Activated CD4-positive, alpha-beta T cell treated with anti-CD3 and anti-CD28 coated beads for 36 hours (primary cell): ENCODE measurements at regions not wholly inside any gene's neighbourhood (a gene's known extent, or its start where the extent isn't known, plus 50 kb on each side); places are given as distances from the start of the nearest gene placed in this dataset.

Experiments used
- ATAC-seq: fragments of 200-7000 bp; cut with Tn5 transposase; one replicate; pipeline ENCODE4 v1.10.0; 2021; ENCODE audit warnings: mild to moderate bottlenecking, moderate library complexity
- CTCF ChIA-PET: fragments of 350-600 bp; sonication (Branson Sonifier 250); formaldehyde crosslinking; loops from one replicate; lab custom pipeline; 2021; ENCODE audit warnings: antibody characterized with exemption; lab: Charles Lee
- POLR2A ChIA-PET: fragments of 350-600 bp; sonication (Branson Sonifier 250); formaldehyde crosslinking; loops from one replicate; lab custom pipeline; 2021; ENCODE audit warnings: antibody characterized with exemption, inconsistent platforms; lab: Charles Lee
- DNase-seq: peaks from one replicate; pipeline ENCODE4 v3.0.0-alpha.2; 2020
- H3K27ac Mint-ChIP-seq: one replicate; pipeline ENCODE4 v1.8.0; 2021; ENCODE audit warnings: mixed read lengths
- H3K27me3 Mint-ChIP-seq: one replicate; pipeline ENCODE4 v1.8.0; 2021; ENCODE audit warnings: mixed read lengths
- H3K36me3 Mint-ChIP-seq: one replicate; pipeline ENCODE4 v1.8.0; 2021; ENCODE audit warnings: low read depth, mixed read lengths
- H3K4me1 Mint-ChIP-seq: one replicate; pipeline ENCODE4 v1.8.0; 2021; ENCODE audit warnings: mixed read lengths
- H3K4me3 Mint-ChIP-seq: one replicate; pipeline ENCODE4 v1.8.0; 2021; ENCODE audit warnings: mild to moderate bottlenecking, moderate library complexity, mixed read lengths
- H3K9me3 Mint-ChIP-seq: one replicate; pipeline ENCODE4 v1.8.0; 2021; ENCODE audit warnings: low read depth, mixed read lengths
- intact Hi-C, 2 experiments: fragments of 100-400 bp; cut with DNase I in 1 of 2; cut with micrococcal nuclease in 1 of 2; formaldehyde crosslinking; loops; one replicate each; pipeline versions ENCODE4 v1.14.2 to v1.15.1; 2022 to 2024; cut with DNase I, micrococcal nuclease

DNA sequence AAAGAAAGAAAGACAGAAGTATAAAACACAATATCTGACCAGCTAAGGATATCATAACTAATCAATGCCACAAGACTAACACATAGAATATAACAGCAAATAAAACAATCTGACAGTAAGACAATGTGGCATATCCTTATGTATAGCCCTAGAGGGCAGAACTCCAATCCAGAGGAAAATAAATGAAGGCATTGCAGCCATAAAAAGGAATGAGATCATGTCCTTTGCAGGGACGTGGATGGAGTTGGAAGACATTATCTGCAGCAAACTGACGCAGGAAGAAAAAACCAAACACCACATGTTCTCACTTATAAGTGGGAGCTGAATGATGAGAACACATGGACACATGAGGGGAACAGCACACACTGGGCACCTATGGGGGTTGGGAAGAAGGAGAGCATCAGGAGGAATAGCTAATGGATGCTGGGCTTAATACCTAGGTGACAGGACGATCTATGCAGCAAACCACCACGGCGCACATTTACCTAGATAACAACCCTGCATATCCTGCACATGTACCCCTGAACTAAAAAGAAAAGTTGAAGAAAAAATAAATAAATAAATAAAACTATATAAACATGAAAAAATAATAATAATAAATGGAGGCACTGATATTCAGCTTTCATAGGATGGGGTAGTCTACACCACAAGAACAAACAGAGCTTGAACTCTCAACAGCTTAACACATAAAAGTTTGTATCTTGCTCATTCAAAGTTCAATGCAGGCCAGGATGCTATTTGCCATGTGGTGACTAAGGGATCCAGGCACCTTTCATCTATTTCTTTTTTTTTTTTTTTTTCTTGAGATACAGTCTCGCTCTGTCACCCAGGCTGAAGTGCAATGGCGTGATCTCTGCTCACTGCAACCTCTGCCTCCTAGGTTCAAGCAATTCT, 66.1 kb upstream of the KAT6B start:
- Mint-ChIP-seq H3K9me3 (no peaks in the 10 kb centered on the region), H3K27ac (no peak overlapping the region), H3K4me1 (no peaks in the 10 kb centered on the region), H3K36me3 (no peaks in the 10 kb centered on the region), H3K27me3 (no peaks in the 10 kb centered on the region), H3K4me3 (no peak overlapping the region)
- intact Hi-C loops = no loop called here
- ATAC-seq (no peak), DNase-seq (no peak)
- ChIA-PET POLR2A (interaction anchor here (0.5 kb wide), 1 partner anchor 24 kb away, joined by 6 read pairs; no protein-coding TSS in a partner anchor), CTCF (interaction anchor here (0.6 to 1.2 kb wide), 2 partner anchors 259 to 261 kb away, joined by 3 read pairs; no protein-coding TSS in a partner anchor)

- intact Hi-C loops = no loop called here
- Mint-ChIP-seq H3K4me3 (no peak overlapping the region), H3K4me1 (no peaks in the 10 kb centered on the region), H3K27me3 (no peaks in the 10 kb centered on the region), H3K9me3 (no peaks in the 10 kb centered on the region), H3K36me3 (no peaks in the 10 kb centered on the region), H3K27ac (no peak overlapping the region)
- ChIA-PET POLR2A (no interaction called here), CTCF (no interaction called here)
- no peak for ATAC-seq
- DNase-seq = no peak
Measured at GRCh38 chr10:74763934-74764591, 62.3 kb upstream of the KAT6B start.

DNA sequence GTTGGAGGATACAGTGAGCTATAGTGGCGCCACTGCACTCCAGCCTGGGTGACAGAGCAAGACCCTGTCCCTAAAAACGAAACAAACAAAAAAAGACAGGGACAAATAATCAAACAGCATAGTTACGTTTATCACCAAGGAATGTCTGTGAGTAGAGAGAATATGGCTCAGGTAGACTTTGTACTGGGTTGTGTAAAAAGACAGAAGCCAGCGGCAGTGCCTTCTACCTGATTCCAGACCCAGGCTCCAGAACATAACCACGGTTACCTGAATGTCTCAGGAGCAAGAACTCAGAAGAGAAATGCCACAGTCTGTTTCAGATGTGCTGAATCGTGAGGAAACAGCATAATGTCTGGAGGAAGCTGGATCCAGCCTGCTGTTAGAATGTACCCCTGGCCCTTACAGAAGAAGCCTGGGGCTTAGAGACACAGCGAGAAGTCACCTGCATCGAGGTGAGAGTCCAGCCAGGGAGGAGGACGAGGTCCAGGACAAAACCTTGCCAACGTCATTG, 60.9 kb upstream of the KAT6B start:
- no peak for ATAC-seq

GRCh38 chr10:74766501-74766900, 59.9 kb upstream of the KAT6B start:
- no peak overlapping the region for H3K27ac Mint-ChIP-seq
- CTCF ChIA-PET = no interaction called here

More for the DNA sequence above, 60.9 kb upstream of the KAT6B start:
- CTCF ChIA-PET = no interaction called here
- no peak overlapping the region for H3K4me3 Mint-ChIP-seq
- no peaks in the 10 kb centered on the region for H3K4me1 Mint-ChIP-seq
- no peak overlapping the region for H3K27ac Mint-ChIP-seq
- no peaks in the 10 kb centered on the region for H3K36me3 Mint-ChIP-seq
- no peak for DNase-seq
- intact Hi-C loops = no loop called here
- no peaks in the 10 kb centered on the region for H3K9me3 Mint-ChIP-seq
- no peaks in the 10 kb centered on the region for H3K27me3 Mint-ChIP-seq
- POLR2A ChIA-PET = no interaction called here

GRCh38 chr10:74770400-74770799, 56.0 kb upstream of the KAT6B start:
- H3K4me1 Mint-ChIP-seq = no peaks in the 10 kb centered on the region
- intact Hi-C loops = no loop called here
- DNase-seq (peak; percentile 10), ATAC-seq (no peak)
- no peak overlapping the region for H3K27ac Mint-ChIP-seq
- H3K36me3 Mint-ChIP-seq = no peaks in the 10 kb centered on the region
- ChIA-PET POLR2A (no interaction called here), CTCF (no interaction called here)
- no peak overlapping the region for H3K4me3 Mint-ChIP-seq
- H3K9me3 Mint-ChIP-seq = no peaks in the 10 kb centered on the region
- no peaks in the 10 kb centered on the region for H3K27me3 Mint-ChIP-seq

More at GRCh38 chr10:74766501-74766900, 59.9 kb upstream of the KAT6B start:
- H3K4me1 Mint-ChIP-seq = no peaks in the 10 kb centered on the region
- no peaks in the 10 kb centered on the region for H3K36me3 Mint-ChIP-seq
- intact Hi-C loops = no loop called here
- no peaks in the 10 kb centered on the region for H3K27me3 Mint-ChIP-seq
- no peaks in the 10 kb centered on the region for H3K9me3 Mint-ChIP-seq
- POLR2A ChIA-PET = no interaction called here
- H3K4me3 Mint-ChIP-seq = no peak overlapping the region
- DNase-seq (no peak), ATAC-seq (no peak)

GRCh38 chr10:74771054-74771453, 55.3 kb upstream of the KAT6B start:
- H3K9me3 Mint-ChIP-seq = peaks cover 2% of the 10 kb centered on the region
- H3K36me3 Mint-ChIP-seq = no peaks in the 10 kb centered on the region
- no peak for DNase-seq
- ATAC-seq = no peak
- H3K4me3 Mint-ChIP-seq = no peak overlapping the region
- no peaks in the 10 kb centered on the region for H3K27me3 Mint-ChIP-seq
- ChIA-PET CTCF (interaction anchor here (0.7 kb wide), 1 partner anchor 53 kb away, joined by 3 read pairs; no protein-coding TSS in a partner anchor), POLR2A (interaction anchor here (0.6 kb wide), 1 partner anchor 72 kb away, joined by 3 read pairs; no protein-coding TSS in a partner anchor)
- intact Hi-C loops = no loop called here
- H3K27ac Mint-ChIP-seq = no peak overlapping the region
- H3K4me1 Mint-ChIP-seq = no peaks in the 10 kb centered on the region

GRCh38 chr10:74775099-74775498, 51.3 kb upstream of the KAT6B start:
- H3K27ac Mint-ChIP-seq = no peak overlapping the region
- no peak for DNase-seq
- ChIA-PET POLR2A (no interaction called here), CTCF (interaction anchor here (0.7 to 0.8 kb wide), 2 partner anchors 25 to 57 kb away, joined by 3 read pairs; no protein-coding TSS in a partner anchor)
- peaks cover 10% of the 10 kb centered on the region for H3K9me3 Mint-ChIP-seq
- no peak overlapping the region for H3K4me3 Mint-ChIP-seq
- no peak for ATAC-seq
- no peaks in the 10 kb centered on the region for H3K36me3 Mint-ChIP-seq
- intact Hi-C loops = no loop called here
- H3K27me3 Mint-ChIP-seq = no peaks in the 10 kb centered on the region
- H3K4me1 Mint-ChIP-seq = no peaks in the 10 kb centered on the region
